ENCODE measurements at regions not wholly inside any gene's neighbourhood (a gene's known extent, or its start where the extent isn't known, plus 50 kb on each side); places are given as distances from the start of the nearest gene placed in this dataset.
"Not testable (repeated sequence)": the region's sequence is repeated elsewhere in the genome, so short reads cannot be mapped to it uniquely, and the experiment has no call there.

DNA sequence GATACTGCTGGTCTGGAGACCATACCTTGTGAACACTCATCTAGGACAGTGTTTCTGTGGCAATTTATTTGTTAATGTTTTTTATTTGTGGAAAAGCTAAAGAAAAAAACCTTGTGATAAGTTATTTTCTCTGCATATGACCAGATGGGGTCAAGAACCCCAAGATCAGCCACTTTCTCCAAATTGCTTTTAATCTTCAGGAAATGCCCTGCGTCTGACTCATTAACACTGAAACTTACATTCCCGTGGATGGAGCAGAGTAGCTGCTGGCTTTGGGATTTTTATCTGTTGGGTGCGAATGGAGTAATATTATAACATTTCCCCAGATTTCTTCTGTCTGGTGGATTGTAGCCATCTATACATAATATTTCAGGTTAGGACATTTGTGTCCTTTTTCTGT lies 444.5 kb downstream of the SH3GL2 start:
- DNase-seq (ENCODE audit: low spot score), result no peak

DNA sequence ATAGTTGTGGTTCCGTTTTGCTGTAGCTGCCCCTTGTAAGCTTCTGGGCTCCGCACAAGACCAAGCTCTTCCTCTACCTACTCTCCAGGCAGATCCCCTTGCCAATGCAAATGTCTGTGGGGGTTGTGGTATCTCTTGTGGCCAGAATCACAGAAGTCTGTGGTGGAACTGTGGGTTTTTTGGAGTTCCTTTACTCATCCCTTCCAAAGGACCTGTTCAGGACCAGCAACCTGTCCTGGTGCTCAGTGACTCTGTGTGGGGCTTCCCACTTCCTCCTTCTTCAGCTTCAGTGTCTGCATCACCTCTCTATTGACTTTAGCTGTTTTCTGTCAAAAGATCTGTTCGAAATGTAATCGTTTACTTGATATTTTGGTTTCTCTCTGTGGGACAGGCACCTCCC lies 441.3 kb upstream of the ADAMTSL1 start:
- DNase-seq (ENCODE audit: low spot score), result no peak

DNA sequence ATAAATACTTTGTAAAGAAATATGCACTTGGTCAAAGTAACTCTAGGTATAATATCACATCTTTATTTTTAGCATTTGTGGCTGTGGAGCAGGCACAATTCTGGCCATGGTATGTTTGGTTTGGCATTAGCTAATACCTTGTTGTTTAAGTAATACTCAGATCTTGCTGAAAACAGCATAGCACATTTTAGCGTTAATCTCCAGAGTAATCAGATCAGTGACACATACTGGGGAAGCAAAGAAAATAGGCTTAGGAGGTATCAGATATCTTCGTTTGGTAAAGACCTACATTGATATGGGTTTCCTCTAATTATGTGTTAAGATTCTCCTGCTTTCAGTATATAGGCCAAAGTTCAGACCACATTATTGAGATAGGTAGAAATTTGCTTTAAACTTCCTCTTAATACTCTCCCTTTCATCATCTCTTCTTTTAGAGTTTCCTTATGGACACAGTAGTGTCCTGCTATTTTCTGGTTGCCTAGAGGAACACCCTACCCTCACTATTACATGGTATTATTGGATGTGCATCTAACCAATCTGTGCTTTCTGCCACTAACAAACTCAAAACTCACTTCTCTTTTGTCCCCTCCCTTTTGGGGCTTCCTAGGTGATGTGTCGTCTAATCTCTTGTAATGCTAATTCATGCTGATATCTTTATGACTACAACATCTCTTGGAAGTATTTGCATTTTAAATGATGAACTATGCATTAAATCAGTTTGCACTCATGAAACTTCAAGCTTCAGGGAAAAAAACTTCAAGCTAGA lies 437.3 kb upstream of the ADAMTSL1 start:
- DNase-seq (ENCODE audit: low spot score), result no peak

DNA sequence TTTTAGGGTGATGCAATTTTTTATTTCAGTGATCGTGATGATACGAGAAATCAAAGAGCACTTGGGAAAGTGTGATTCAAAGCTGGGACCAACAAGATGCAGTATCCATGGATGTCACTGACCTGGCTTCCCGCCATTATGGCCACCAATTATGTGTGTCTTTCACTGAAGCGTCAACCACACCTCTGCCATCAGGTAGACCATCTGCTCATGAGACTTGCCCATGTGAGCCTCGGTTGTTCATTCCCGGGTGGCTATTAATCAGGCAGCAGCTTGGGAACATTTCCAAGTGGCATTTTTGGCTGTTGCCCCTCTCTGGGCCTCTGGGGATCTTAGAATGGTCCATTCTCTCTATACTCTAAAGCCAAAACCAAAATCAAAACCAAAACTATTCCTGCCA lies 436.0 kb upstream of the ADAMTSL1 start:
- DNase-seq (ENCODE audit: low spot score), result no peak

DNA sequence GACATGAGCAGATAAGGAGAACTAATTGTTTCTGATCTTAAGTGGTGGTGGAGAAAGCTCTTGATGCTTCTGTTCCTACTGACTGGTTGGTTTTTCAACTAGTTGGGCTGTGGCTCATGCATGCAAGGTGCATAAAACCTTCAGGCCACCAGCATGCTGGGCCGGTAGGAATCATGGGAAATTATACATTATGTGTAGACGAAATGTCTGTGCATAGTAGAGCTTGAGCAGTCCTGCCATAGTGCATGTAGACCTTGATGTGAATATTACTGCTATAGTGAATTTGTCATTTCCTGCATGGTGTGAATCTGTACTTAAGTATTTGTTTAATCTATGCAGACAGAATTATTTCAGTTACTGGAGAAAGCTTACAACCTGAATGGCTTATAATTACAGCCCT lies 433.6 kb upstream of the ADAMTSL1 start:
- no peak for DNase-seq (ENCODE audit: low spot score)

DNA sequence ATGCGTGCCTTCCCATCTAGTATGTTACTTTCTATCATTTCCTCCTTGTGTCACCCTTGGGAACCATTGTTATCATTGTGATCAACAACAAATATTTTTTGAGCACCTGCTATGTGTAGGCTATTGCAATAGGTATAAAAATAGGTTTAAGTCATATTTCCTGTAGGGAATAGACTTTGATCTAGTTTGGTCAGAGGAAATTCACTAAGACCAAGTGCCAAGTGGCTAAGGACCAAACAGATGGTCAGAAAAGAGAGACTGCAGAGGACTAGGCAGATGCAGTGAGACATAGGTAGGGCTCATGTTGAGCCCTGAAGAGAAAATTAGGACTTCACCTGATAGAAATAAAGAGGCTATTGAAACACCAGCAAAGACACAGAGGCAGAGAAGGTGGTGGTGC lies 430.0 kb upstream of the ADAMTSL1 start:
- DNase-seq (ENCODE audit: low spot score), result no peak

DNA sequence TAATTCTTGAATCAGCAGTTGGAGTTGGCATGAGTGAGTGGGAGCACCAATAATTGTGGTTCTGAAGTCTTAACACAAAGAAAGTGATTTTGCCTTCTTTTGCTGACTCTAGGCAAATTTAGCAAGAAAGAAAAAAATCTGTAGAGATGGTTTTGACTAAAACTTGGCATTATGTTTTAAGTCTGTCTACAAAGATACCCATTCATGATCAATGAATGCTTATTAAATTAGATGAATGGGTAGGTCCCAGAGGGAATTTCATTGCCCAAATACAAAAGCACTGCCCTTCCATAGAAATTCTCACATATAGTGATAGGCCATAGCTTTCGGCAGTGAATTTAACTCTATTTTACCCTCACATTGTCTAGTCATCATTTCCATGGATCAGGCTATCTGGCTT lies 428.6 kb upstream of the ADAMTSL1 start:
- DNase-seq (ENCODE audit: low spot score), result no peak

DNA sequence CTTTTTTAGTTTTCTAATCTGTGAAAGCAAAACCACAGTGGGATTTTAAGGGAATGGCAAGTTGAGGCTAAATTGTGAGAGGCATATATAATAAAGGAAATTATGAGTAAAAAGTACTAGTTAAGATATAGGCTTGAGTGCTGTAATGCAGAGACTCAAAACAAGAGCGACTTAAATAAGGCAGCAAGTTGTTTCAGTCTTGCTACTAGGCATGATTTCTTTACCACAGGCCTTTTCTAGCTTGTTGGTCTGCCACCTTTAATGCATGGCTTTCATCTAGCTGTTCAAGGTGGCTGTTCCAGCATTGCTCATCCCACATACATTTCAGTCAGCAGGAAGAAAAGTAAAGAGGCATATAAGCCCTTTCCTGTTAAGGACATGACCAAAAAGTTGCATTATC lies 427.9 kb upstream of the ADAMTSL1 start:
- no peak for DNase-seq (ENCODE audit: low spot score)

DNA sequence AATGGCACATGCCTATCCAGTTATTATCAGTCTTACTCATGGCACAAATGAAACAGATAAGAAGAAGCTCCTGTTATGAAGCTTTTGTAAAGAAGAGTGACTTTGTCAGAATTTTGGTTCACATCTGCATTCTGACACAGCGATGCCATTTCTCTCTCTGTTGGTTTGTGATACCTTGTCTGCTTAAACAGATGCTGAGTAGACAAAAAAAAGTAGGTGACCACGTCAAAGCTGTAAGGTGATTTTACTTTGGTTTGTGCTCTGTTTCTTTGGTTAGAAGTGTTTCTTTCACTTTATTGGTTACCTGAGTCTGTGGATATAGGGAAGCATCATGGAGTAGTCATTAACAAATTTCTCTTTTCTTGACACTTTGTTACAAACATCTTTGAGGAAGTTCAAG lies 422.3 kb upstream of the ADAMTSL1 start:
- DNase-seq (ENCODE audit: low spot score), result no peak

DNA sequence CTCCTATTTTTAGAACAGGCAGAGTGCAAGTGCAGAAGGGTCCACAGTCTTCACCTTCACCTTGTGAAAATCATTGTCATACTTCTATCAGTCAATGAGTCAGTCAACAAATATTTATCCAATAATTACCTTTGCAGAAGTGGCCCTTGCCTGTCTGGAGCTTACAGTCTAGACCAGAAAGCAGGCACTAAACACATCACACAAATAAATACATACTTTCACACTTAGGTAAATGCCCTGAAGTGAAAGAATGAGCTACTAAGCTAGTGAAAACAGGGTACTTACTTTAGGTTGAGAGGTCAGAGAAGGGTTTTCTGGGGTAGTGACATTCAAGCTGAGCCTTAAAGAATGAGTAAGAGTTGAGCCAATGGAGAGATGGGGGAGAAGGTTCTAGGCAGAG lies 421.9 kb upstream of the ADAMTSL1 start:
- DNase-seq (ENCODE audit: low spot score), result no peak

DNA sequence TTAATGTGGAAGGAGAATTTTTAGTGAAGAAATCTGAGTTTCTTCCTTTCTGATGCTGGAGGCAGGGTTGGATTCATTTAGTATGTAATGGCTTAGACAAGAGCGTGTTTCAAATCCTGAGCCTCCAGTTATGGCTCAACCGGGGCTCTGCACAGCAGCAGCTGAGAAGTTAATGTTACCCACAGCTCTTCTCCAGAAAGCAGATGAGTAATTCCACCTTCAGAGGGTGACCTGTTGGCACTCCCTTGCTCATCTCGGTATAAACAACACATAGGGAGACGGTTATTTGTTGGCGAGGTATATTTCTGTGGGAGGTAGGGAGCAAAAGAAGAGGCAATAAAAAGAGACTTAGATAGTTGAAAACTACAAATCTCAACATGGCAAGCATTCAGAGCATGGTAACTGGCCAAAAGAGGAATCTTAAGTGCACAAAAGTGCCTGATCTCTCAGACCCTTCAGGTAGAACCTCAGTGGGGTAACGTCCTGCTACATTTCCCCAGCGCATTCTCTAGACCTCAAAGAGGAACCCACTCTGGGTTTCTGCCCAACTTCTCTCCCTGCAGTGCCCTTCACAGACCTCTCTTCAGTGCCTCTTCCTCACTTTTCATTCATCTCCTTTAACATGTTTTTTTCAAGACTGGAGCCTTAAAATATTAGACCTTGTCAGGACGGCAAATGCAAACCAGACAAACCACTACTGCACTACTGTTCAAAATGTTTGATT lies 417.5 kb upstream of the ADAMTSL1 start:
- no peak for DNase-seq (ENCODE audit: low spot score)

DNA sequence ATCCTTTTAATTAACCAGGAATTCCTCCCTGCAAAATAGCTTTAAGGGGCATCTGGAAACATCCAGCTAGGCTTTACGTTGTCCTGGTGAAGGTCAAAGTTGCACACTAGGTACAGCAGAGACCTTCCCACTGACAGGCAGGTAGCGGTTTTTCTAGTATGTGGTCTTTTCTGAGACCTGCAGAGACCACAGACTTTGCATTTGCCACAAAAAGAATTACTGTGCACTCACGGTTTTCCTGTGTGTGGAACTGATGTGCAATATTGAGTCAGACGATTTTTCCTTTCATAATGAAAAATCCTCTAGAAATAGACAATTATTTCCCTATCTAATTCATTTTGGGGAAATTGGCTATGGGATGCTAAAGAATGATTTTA lies 417.0 kb upstream of the ADAMTSL1 start:
- DNase-seq (ENCODE audit: low spot score), result no peak

DNA sequence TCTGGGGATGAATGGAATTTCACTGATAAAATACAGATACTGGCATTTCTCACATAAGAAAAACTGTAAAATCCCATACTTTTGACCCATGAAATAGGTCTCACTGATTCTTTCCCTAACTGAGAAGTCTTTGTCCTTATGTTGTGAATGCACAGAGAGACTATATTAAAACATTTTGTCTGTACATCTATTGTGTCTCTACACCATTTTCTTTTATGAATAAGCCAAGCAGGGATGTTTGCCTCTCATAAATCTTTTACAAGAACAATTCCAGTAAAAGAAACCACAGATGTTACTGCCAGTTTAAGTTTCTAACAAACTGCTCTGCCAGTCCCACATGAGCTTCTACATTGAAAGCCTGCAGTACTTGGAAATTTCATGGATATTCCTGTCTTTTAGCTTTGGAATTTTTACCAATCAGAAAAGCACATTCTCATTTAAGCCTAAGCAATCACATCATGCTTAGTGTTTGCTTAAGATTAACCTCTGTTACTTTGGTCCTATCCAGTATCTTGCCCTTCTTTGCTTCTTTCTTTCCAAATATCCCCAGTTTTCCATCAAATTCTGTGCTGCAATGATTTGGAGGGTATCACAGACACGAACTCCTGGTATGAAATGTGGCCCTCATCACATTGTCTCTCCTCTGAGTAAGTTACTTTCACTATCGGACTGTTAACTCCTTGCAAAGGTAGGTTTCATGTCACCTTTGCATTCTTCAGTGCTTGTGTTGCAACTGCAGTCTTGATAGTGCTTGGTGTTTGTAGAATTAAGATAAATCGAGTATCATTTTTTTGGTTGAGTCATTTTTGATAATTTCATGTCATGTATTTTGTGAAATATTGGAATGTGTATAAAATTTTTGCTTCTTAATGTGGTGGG lies 415.1 kb upstream of the ADAMTSL1 start:
- DNase-seq (ENCODE audit: low spot score), result no peak

DNA sequence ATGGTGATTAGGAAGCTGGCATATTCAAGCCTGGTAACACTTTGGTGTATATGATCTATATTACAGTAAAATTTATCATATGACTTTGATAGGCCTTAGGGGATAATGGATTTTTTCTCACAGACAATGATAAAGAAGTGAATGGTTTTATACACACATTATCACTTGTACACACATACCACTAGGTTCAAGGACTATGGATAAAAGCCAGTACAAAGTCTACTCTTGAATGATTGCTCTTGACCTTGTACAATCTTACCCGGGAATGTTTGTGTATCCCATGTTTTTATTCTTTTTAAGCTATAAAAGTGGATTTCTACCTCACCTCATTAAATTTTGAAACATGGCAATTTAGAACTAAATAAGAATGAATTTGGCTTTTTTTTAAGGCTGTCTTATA lies 414.5 kb upstream of the ADAMTSL1 start:
- DNase-seq (ENCODE audit: low spot score), result no peak

DNA sequence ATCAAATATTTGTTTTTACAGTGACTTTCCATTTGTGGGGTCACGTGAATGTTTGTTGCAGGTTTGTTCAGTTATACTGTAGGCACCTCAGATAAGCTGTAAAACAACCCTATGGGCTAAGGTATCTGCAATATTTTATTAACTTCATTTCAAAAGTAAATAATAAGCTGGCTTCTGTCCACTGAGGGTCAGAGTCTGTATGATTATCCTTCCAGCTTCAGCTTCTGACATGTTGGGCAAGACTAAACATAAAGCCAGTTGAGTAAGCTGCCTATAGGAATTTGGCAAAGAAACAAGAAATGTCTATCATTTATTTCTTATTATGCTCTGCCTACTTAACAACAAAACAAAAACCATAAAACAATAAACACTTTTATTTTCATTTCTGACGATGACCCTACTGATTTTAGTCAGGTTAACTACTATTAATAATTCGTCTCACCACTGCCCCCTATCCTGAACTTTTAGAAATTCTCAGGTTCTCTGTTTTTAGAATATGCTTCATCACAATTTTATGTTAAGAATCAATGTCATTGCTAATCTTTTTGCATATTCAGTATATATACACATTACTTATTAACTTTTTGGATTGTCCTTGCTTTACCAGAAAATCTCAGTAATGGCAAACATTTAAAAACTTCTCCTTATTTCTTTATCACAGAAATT lies 413.6 kb upstream of the ADAMTSL1 start:
- DNase-seq (ENCODE audit: low spot score), result peak; percentile 20

DNA sequence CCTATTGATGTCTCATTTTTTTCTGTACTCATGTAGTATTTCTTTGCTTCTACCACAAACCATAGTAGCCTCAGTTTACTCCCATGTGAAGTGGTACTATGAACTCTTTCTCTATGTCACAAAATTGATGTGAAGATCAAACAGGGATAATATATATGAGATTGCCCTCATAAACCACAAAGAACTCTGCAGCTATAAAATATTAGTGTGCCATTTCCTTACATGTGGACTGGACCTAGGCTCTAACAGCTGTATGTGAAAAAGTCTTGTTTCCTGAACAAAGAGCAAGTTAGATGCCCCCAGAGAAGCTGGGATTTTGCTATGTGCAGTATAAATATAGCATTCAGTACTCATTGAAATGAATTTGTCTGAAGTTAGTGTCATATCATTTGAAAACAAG lies 412.6 kb upstream of the ADAMTSL1 start:
- DNase-seq (ENCODE audit: low spot score), result no peak

DNA sequence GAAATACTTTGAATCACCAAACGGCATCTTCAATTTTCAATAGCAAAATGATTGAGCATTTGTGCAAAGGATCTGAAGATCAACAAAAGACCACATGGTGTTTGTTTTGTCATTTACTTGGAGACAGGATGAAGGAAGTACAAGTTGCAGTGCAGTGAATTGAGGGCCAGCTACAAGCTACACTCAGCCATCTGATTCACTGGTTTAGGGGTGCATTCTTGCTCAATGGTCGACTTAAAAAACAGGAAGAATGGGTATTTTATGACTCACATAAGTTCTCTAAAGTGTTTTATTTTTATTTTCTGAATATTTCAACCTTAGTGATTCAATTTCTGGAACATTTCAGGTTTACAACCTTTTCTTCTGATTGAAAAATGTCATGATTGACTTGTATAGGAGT lies 412.1 kb upstream of the ADAMTSL1 start:
- no peak for DNase-seq (ENCODE audit: low spot score)

DNA sequence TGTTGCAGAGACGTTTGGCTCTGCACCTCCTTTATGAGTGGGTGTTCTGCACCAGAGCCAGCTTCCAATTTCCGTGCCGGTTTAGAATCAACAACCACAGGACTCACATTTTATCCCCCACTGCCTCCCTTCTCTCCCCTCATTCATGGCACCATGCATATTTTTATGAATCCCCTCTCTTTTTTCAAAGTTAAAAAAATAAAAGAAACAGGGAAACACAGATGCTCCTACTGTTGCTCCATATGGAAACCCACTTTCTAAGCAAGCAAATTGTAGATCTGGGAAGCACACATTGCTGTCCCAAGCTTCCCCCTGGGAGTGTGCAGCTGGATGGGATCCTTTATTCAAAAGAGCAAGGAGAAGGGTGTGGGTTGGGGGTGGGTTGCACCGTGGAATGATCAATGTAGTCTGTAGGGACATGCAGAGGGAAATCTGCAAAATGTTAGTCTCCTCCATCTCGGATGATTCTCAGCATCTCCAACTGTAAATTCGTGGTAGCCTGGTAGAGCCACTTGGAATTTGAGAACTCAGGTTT lies 410.0 kb upstream of the ADAMTSL1 start:
- DNase-seq (ENCODE audit: low spot score), result no peak

DNA sequence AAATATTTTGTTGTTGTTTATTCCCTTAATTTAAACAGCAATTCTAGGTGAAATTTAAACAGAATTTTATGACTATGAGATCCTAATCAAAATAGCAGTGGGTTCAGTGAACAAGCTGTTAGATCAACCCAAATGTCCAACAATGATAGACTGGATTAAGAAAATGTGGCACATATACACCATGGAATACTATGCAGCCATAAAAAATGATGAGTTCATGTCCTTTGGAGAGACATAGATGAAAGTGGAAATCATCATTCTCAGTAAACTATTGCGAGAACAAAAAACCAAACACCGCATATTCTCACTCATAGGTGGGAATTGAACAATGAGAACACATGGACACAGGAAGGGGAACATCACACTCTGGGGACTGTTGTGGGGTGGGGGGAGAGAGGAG lies 407.3 kb upstream of the ADAMTSL1 start:
- DNase-seq (ENCODE audit: low spot score), result not testable (repeated sequence)

DNA sequence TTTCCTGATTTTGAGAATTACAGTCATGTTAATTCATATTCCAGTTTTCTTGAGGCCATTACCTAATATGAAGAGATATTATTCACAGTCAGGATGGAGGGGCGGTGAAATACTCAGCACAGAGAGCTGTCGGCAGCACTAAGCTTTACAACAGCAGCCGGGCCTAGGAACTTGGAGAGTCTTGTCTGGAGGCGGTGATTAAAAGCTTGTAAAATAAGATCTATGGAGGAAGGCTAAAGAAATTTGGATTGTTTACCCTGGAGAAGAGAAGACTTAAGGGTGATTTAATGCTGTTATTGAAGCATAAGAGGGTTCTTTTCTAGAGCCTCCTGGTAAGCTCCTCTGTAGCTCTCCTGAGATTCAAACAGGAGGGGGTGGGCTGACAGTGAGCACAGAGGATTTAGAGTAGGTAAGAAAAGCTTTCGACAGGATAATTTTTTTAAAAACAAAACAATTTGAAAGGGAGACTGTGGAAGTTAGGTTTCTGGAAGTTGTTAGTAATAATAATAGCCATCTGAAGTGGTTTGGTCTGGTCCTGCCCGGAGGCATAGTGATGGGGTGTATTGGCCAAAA lies 406.3 kb upstream of the ADAMTSL1 start:
- DNase-seq (ENCODE audit: low spot score), result no peak

DNA sequence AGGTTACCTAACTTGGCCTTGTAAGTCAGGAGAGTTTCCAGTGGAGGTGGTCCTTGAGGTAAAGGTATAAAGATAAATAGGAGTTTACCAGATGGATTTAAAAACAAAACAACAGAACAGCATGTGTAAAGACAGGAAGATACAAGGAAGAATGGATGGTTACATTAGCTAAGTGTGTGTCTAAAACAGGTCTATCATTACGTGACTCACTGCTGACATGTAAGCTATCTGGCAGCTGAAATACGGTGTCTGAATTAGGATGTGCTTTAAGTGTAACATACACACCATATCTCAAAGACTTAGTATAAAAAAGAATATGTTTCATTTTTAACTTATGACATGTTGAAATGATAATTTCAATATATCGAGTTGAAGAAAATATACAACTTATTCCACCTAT lies 405.1 kb upstream of the ADAMTSL1 start:
- no peak for DNase-seq (ENCODE audit: low spot score)

Data from HT-29 (cell line).